GM23248 (cell line): ENCODE measurements at regions not wholly inside any gene's neighbourhood (a gene's known extent, or its start where the extent isn't known, plus 50 kb on each side); places are given as distances from the start of the nearest gene placed in this dataset.

Experiments used
- DNase-seq: peaks from one replicate; pipeline ENCODE4 v3.0.0-alpha.2; 2015
- H2AFZ ChIP-seq: fragments of 200-600 bp; sonication (generic); 2 replicates; pipeline ENCODE4 v1.6.1; 2016; ENCODE audit warnings: antibody characterized with exemption
- H3F3A ChIP-seq: fragments of 200-600 bp; sonication (generic); 2 replicates; pipeline ENCODE4 v1.6.1; 2016; ENCODE audit warnings: mild to moderate bottlenecking, antibody characterized with exemption, mixed run types; ENCODE audit not compliant: insufficient read depth
- H3K27ac ChIP-seq: fragments of 200-600 bp; sonication (generic); 2 replicates; pipeline ENCODE4 v1.5.1; 2016; ENCODE audit warnings: mild to moderate bottlenecking
- H3K27me3 ChIP-seq: fragments of 200-600 bp; sonication (generic); replicated peaks from 2 replicates; pipeline ENCODE4 v1.6.1; 2016; ENCODE audit warnings: mild to moderate bottlenecking; ENCODE audit not compliant: insufficient read depth
- H3K36me3 ChIP-seq: fragments of 200-600 bp; sonication (generic); 2 replicates; pipeline ENCODE4 v1.6.1; 2016; ENCODE audit warnings: low read depth, mild to moderate bottlenecking
- H3K4me1 ChIP-seq: fragments of 200-600 bp; sonication (generic); 2 replicates; pipeline ENCODE4 v1.6.1; 2016; ENCODE audit warnings: mild to moderate bottlenecking; ENCODE audit not compliant: insufficient read depth
- H3K4me2 ChIP-seq: fragments of 200-600 bp; sonication (generic); one replicate; pipeline ENCODE4 v1.6.1; 2016; ENCODE audit warnings: mild to moderate bottlenecking; ENCODE audit not compliant: unreplicated experiment
- H3K4me3 ChIP-seq: fragments of 200-600 bp; sonication (generic); 2 replicates; pipeline ENCODE4 v1.5.1; 2016; ENCODE audit warnings: mild to moderate bottlenecking
- H3K79me2 ChIP-seq: fragments of 200-600 bp; sonication (generic); 2 replicates; pipeline ENCODE4 v1.6.1; 2016; ENCODE audit warnings: mild to moderate bottlenecking; ENCODE audit not compliant: insufficient read depth
- H3K9ac ChIP-seq: fragments of 200-600 bp; sonication (generic); 2 replicates; pipeline ENCODE4 v1.6.1; 2016; ENCODE audit warnings: mild to moderate bottlenecking
- H3K9me2 ChIP-seq: fragments of 200-600 bp; sonication (generic); 2 replicates; pipeline ENCODE4 v1.6.1; 2016; ENCODE audit warnings: mixed run types, mild to moderate bottlenecking, moderate library complexity; ENCODE audit not compliant: insufficient read depth
- H3K9me3 ChIP-seq: fragments of 200-600 bp; sonication (generic); one replicate; pipeline ENCODE4 v1.6.1; 2017; ENCODE audit warnings: low read depth
- H4K20me1 ChIP-seq: fragments of 200-600 bp; sonication (generic); 2 replicates; pipeline ENCODE4 v1.6.0; 2016; ENCODE audit not compliant: insufficient read depth
- EZH2 ChIP-seq: fragments of 200-600 bp; sonication (generic); IDR thresholded peaks from 2 replicates; pipeline ENCODE4 v1.6.1; 2018; ENCODE audit warnings: antibody characterized with exemption, mild to moderate bottlenecking; ENCODE audit not compliant: insufficient read depth, poor library complexity, severe bottlenecking
- EZH2phosphoT487 ChIP-seq: fragments of 200-600 bp; sonication (generic); IDR thresholded peaks from 2 replicates; pipeline ENCODE4 v1.6.1; 2018; ENCODE audit warnings: antibody characterized with exemption, moderate library complexity, mild to moderate bottlenecking, low read depth; ENCODE audit not compliant: insufficient read depth
- WGBS, 2 experiments: methylation state at CpG; one replicate each; pipeline ENCODE4 v1.1.6; 2015 to 2017; ENCODE audit warnings: low lambda C conversion rate in 2 of 2, low coverage in 1 of 2; ENCODE audit errors: missing lambda C conversion rate in 2 of 2; 5-methylcytosine and 5-hydroxymethylcytosine counted together
- in situ Hi-C: fragments of 300-500 bp; cut with MboI; formaldehyde crosslinking; loops from 2 replicates; pipeline ENCODE4 v1.15.0; 2020

GRCh38 chr6:14031516-14031915, 86.1 kb upstream of the CD83 start:
- no peaks in the 10 kb centered on the region for H3K36me3 ChIP-seq
- no peak overlapping the region for H2AFZ ChIP-seq
- H3K9me3 ChIP-seq, result no peaks in the 10 kb centered on the region
- peaks cover 8% of the 10 kb centered on the region; the same call in 1 of the 2 replicates for H3F3A ChIP-seq
- WGBS, 2 experiments, result 18 to 34% methylated on average over 4 of the region's 4 CpGs
- in situ Hi-C loops, result no loop called here
- H3K9ac ChIP-seq, result no peak overlapping the region
- DNase-seq, result peak; percentile 19
- H3K4me3 ChIP-seq, result no peak overlapping the region
- H3K4me2 ChIP-seq, result no peak overlapping the region
- no peaks in the 10 kb centered on the region for H3K79me2 ChIP-seq
- H3K9me2 ChIP-seq, result no peaks in the 10 kb centered on the region
- no peaks in the 10 kb centered on the region for H4K20me1 ChIP-seq
- H3K27ac ChIP-seq, result no peak overlapping the region
- H3K27me3 ChIP-seq, result no peaks in the 10 kb centered on the region
- no peak for TF ChIP-seq EZH2phosphoT487
- TF ChIP-seq EZH2, result no peak
- peaks cover 16% of the 10 kb centered on the region for H3K4me1 ChIP-seq

GRCh38 chr6:14035071-14035847, 82.3 kb upstream of the CD83 start:
- H3K9me3 ChIP-seq, result no peaks in the 10 kb centered on the region
- H3K4me2 ChIP-seq, result no peak overlapping the region
- peak overlapping the region; percentile 65 for H3K27ac ChIP-seq
- H3K79me2 ChIP-seq, result no peaks in the 10 kb centered on the region
- in situ Hi-C loops, result no loop called here
- H3K36me3 ChIP-seq, result no peaks in the 10 kb centered on the region
- WGBS, 2 experiments, result 60 to 62% methylated on average over 14 of the region's 14 CpGs
- H3K9ac ChIP-seq, result no peak overlapping the region
- peak; percentile 90 for DNase-seq
- TF ChIP-seq EZH2, result no peak
- no peak for TF ChIP-seq EZH2phosphoT487
- H2AFZ ChIP-seq, result peak overlapping the region; percentile 67
- no peaks in the 10 kb centered on the region for H3K27me3 ChIP-seq
- peaks cover 22% of the 10 kb centered on the region; the same call in 1 of the 2 replicates for H3F3A ChIP-seq
- H3K4me1 ChIP-seq, result peaks cover 35% of the 10 kb centered on the region
- no peaks in the 10 kb centered on the region for H3K9me2 ChIP-seq
- H3K4me3 ChIP-seq, result no peak overlapping the region
- no peaks in the 10 kb centered on the region for H4K20me1 ChIP-seq

GRCh38 chr6:14035874-14036273, 81.7 kb upstream of the CD83 start:
- Histone ChIP-seq H2AFZ (peak overlapping the region; percentile 67), H3K4me1 (peaks cover 35% of the 10 kb centered on the region), H3K9ac (no peak overlapping the region), H3F3A (peaks cover 22% of the 10 kb centered on the region; the same call in 1 of the 2 replicates), H3K27me3 (no peaks in the 10 kb centered on the region), H3K4me2 (no peak overlapping the region), H3K4me3 (no peak overlapping the region), H4K20me1 (no peaks in the 10 kb centered on the region), H3K9me3 (no peaks in the 10 kb centered on the region), H3K36me3 (no peaks in the 10 kb centered on the region), H3K79me2 (no peaks in the 10 kb centered on the region), H3K9me2 (no peaks in the 10 kb centered on the region), H3K27ac (peak overlapping the region; percentile 65)
- in situ Hi-C loops, result no loop called here
- WGBS, 2 experiments, result 80 to 81% methylated on average over 3 of the region's 3 CpGs
- no peak for DNase-seq
- TF ChIP-seq EZH2phosphoT487, result no peak
- TF ChIP-seq EZH2, result no peak

DNA sequence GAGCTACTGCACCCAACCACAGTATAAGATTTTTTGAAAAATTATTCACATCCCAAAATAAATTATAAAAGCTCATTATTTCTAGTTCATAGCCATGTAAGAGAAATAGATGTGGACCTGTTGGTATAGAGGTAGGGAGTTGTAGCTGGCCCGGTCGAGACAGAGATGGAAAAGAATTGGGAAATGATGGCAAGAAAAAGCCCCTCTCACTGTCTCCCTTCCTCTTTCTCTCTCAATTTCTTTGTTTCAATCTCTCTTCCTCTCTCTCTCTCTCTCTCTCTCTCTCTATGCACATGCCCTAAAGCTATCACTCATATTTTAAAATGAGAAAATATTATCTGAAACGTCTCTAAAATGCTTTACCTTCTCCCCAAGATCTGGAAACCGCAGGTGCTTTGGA, 80.7 kb upstream of the CD83 start:
- Histone ChIP-seq H3K4me3 (peak overlapping the region; percentile 39; the same call in 1 of the 2 replicates), H3F3A (peaks cover 22% of the 10 kb centered on the region; the same call in 1 of the 2 replicates), H3K4me1 (peaks cover 35% of the 10 kb centered on the region), H3K27me3 (no peaks in the 10 kb centered on the region), H3K9ac (peak overlapping the region; percentile 35), H3K36me3 (no peaks in the 10 kb centered on the region), H3K79me2 (no peaks in the 10 kb centered on the region), H4K20me1 (no peaks in the 10 kb centered on the region), H2AFZ (peak overlapping the region; percentile 80), H3K27ac (peak overlapping the region; percentile 29), H3K9me3 (no peaks in the 10 kb centered on the region), H3K9me2 (no peaks in the 10 kb centered on the region), H3K4me2 (peak overlapping the region; percentile 72)
- in situ Hi-C loops, result no loop called here
- no peak for TF ChIP-seq EZH2phosphoT487
- TF ChIP-seq EZH2, result no peak
- WGBS, 2 experiments, result 53 to 61% methylated on average over 4 of the region's 4 CpGs
- DNase-seq, result no peak
